ENCODE measurements at regions not wholly inside any gene's neighbourhood (a gene's known extent, or its start where the extent isn't known, plus 50 kb on each side); places are given as distances from the start of the nearest gene placed in this dataset.

DNA sequence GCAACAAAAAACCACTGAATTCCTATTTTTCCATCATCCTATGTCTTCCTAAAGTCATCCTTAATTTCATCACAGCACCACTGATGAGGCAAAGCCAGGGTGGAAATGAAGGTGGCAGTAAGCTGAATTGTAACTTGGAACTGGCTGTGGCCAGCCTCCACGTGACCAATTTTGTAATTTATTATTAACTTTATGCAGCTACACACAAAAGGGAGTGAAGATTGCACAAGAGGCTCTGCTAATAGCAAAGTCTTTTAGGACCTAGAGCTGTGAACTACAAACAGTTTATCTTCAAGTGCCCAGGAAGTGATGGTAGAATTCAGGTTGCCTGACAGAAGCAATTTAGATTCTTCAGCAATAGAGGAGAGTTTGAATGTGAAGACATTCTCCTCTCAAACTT lies 176.4 kb downstream of the CCDC71L start:
- DNase-seq (ENCODE audit: low spot score): peak; percentile 26

DNA sequence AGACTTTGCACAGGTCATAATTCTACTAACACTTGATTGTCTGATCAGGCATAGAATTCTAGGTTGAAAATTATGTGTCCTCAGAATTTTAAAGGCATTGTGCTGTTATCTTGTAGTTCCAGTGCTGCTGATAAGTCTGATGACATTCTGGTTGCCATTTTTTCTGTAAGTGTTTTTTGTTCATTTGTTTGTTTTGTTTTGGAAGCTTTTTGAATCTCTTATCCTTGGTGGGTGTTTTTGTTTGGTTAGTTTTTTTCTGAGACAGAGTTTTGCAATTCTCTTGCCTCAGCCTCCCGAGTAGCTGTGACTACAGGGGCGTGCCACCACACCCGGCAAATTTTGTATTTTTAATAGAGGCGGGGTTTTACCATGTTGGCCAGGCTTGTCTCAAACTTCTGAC lies 178.9 kb downstream of the CCDC71L start:
- DNase-seq (ENCODE audit: low spot score): no peak

DNA sequence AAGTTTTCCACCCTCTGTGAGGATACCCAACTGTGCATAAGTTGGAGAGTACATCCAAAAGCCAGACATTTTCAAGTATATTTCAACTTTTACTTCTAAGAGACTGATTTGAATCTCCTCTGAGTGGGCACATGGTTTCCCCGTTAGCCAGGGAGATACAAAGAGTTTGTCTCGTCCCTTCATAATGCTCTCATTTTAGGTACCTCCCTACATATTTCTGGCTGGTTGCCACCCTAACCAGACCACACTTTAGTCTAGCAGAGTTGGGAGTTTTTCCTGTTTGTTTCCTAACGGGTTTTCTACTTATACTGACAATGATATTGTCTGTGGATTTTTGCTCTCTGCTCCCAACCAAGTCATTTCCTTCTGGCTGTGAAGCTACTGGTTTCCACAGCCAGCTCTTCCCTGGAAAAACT lies 180.3 kb downstream of the CCDC71L start:
- DNase-seq (ENCODE audit: low spot score): no peak

DNA sequence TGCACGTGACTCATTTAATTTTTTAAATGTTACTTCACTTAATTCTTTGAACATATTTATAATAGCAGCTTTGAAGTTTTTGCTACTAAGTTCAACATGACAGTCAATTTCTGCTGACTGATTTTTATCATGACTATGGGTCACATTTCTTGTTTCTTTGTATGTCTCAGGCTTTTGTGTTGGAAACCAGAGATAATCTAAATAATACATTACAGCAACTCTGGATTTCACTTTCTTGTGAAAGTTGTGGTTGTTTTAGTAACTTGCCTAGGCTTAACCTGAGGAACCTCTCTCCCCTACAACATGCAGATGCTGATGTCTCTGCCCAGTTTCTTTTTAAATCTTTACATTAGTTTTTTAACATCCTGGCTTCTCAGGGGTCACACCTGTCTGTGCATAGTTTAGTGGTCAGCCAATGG lies 180.8 kb downstream of the CCDC71L start:
- DNase-seq (ENCODE audit: low spot score): no peak

DNA sequence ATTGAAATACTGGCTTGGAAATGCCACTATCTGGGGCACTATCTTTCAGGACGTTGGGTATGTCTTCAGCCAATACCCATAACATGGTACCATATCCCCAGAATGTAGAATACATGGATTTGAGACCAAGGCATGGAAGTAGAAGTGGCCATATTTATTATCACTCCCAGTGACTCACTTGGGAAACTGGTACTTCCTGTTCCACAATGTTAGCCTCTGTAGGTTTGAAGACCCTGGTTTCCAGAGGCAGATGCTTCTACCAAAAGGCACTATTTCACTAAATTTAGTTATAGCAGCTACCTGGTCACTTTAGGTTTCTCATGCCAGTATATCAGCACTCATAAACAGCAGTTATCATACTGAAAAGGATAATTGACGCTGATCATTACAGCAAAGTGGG lies 184.2 kb downstream of the CCDC71L start:
- DNase-seq (ENCODE audit: low spot score): no peak

DNA sequence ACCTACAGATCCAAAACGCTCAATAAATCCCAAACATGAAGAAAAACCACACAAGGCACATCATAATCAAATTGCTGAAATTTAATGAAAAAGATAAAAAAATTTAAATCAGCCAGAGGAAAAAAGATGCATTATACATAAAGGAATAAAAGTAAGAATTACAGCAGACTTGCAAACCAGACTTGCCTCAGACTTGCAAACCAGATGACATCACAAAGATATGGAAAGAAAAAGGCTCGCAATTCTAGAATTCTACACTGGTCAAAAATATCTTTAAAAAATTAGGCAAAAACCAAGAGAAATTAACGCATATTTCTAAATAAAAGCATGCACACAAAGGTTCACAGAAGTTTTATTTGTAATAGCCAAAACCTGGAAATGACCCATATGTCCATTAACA lies 188.0 kb upstream of the NAMPT start:
- no peak for DNase-seq (ENCODE audit: low spot score)

DNA sequence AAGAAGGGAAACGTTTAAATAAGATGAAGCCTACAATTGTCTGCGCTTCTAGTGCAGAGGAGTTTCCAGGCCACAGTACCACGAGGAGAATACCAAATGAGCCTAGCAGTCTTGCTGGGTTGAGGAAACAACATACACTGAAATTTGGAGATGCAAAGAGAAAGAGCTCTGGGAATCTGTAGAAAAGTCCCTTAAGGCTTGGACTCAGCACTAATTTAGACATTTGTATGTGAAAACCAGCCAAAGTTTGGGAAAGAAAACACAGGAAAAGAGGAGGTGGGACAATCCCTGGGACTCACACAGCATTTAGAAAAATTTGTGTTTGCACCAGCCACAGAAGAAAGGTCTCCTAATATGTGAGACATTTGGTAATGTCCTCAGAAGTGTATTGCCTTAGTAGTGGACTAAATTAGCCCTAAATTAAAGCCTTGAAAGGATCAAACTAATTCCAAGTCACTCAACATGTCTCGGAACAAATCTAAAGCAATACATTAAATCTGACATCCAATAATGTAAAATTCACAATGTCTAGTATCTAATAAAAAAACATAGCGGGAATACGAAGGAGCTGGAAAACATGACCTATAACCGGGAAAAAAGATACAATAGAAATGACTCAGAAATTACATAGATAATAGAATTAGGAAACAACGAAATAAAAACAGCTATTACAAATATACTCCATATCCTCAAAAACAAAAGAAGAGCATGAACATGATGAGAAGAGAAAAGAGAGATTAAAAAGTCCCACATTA lies 187.1 kb upstream of the NAMPT start:
- DNase-seq (ENCODE audit: low spot score): no peak

DNA sequence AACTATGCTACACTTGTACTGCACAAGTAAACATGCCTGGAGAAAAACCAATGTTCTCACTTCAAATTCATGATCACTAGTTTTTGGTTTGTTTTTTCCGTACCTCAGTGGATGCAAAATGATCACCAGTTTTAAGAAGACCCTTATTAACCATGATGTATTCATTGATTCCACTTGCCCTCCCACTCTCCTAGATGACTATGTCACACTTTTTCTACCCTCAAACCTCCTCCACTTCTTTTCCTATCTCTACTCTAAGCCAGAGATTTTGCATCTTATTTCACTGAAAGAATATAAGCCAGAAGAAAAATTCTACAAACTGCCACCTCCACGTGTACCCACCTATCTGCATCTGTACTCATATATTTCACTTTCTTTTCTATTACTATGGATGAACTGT lies 186.2 kb upstream of the NAMPT start:
- DNase-seq (ENCODE audit: low spot score): no peak

DNA sequence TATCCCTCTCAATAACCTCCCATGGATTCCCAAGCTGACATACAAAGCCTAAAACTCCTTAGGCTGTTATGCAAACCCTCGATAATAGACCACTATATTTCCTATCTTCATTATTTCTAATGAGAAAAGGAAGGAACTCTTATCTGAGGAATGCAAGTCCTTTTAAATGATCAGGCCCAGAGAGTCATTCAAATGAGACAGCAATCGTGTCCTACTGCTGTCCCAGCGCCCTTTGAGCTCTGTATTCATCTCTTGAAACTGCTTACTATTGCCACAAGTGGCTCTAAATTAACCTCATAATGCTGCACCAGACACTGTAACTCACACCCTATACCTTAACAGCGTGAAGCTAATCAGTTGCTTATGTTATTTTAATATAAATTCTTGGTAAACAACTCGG lies 182.1 kb upstream of the NAMPT start:
- DNase-seq (ENCODE audit: low spot score): no peak

DNA sequence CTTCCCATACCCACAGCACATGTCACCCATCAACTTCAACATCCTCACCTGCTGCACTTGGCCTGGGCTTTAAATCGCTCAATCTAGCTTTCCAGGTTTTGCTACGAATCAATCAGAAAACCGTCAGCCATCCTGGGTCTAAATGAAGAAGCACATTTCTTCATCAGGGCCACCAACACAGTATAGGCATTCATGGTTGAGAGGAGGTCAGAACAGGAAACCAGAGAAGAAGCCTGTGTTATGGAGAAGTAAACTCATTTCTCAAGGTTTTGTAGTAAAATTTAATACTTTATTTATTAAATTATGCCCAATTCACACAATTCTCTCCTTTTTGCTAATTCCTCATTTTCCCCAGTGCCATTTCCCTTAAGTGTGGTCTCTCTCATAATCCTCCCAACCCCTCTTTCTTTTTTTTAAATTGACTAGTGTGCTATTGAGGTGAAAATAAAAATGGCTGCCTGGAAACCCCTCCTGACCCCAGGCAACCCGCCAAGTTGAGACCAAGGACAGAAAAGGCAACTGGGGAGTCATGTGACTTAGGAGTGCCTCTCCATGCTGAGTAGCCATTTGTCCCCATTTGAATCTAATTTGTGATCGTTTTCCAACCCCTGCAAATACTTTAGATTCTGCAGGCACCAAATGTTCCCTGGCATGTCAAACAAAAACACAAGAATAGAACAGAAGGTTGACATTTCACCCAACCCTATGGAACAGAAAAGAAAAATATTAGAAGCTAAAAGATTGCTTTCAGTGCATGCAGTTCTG lies 181.1 kb upstream of the NAMPT start:
- DNase-seq (ENCODE audit: low spot score): no peak

DNA sequence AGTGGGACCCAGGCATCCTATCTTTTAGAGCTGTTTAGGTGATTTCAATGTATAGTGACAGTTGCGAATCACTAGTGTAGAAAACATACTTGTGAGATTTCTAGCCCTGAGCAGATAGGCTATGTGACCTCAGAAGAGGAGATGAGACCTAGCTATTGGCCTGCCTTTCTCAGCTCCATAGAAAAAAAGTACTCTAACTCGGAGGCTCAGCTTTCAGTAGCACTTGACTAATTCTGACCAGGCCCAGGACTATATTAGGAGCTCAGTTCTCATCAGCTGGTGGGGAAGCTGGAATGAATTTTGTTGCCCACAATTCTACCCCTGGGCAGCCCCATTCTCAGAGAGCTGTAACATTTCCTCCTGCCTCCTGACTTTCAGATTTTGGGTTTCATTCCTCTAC lies 179.9 kb upstream of the NAMPT start:
- no peak for DNase-seq (ENCODE audit: low spot score)

DNA sequence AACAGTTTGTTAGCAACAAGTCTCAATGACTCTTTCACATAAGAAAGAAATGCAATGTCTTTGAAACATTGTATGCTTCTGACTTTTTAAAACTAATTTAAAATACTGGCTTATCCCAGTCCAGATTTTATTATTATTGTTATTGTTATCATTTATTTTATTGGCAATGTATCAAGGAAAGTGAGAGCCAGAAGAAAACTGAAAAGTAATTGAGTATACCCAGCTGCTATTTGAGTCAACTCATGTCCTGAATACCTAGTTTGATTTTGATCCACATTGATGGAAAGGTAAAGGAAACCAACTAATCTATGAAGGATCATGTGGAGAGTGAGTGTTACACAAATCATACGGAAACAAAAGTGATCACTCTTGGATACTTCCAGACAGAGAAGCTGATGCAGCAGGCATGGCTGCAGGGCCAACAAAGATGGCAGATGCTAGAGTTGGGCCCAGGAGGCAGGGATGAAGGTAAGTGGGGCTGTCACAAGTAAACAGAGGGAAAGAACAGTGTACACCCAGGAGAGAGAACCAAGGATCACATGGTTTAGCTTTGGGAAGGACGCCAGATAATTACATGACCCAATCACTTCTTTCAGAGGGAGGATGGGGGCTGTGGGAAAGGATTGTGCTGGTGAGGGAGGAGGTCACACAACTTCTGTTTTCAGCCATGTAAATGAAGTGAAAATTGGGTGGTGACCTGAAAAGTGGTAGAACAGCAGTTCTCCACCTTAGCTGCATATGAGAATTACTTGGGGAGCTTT lies 179.2 kb upstream of the NAMPT start:
- no peak for DNase-seq (ENCODE audit: low spot score)

DNA sequence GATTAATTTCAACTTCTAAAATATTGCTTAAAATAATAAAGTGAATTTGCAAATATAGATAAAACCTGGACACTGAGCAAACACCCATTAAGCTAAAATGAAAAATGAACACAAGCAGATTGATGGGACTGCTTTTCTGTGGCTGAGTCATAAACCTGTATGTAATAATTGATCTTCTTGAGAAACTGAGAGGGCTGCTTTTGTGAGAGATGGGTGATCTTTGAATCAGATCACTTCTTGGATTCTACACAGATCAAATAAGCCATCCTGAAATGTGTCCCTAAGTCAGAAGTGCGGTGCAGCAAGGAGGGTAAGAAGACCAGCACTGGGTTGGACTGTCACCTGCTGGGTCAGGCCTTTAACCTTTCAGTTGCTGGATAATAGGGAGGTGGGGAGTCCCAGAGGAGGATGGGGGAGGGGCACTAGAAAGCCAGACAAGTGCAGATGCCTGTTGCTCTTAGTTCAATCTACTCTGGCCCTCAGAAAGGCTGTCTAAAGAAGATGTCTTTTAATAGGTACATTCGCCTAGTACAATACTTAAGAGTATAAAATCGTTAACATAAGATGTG lies 178.2 kb upstream of the NAMPT start:
- no peak for DNase-seq (ENCODE audit: low spot score)

DNA sequence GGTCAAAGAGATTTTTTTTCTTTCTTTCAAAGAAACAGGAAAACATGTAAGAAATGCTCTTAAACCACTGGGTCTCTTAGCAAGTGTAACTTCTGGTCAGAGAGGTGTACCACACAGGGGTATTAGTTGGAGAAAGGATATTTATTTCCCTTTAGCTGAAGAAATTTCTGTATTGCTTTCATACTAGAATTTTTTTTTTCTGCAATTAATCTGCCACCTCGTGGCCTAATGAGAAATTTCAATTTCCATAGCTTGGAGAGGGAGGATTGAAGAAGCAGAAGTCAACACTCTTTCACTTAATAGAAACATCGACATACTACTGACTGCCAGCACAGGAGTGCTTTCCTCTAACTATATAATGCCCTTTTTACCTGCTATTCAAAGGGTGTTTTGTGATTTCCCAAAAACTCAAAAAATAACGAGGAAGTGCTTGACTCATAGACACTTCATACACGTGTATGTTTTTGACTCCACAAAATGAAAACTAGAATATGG lies 177.6 kb upstream of the NAMPT start:
- DNase-seq (ENCODE audit: low spot score): peak; percentile 53

DNA sequence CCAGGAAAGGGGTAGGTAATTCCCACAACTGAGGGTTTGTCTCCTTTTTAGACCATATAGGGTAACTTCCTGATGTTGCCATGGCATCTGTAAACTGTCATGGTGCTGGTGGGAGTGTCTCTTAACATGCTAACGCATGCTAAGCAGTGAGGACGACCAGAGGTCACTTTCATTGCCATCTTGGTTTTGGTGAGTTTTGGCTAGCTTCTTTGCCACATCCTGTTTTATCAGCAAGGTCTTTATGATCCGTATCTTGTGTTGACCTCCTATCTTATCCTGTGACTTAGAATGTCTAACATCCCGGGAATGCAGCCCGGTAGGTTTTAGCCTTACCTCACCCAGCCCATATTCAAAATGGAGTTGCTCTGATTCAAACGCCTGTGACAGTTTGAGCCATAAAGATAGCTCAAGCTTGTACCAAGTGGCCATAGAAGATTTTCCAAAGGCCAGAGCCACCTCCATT lies 176.0 kb upstream of the NAMPT start:
- DNase-seq (ENCODE audit: low spot score): no peak

DNA sequence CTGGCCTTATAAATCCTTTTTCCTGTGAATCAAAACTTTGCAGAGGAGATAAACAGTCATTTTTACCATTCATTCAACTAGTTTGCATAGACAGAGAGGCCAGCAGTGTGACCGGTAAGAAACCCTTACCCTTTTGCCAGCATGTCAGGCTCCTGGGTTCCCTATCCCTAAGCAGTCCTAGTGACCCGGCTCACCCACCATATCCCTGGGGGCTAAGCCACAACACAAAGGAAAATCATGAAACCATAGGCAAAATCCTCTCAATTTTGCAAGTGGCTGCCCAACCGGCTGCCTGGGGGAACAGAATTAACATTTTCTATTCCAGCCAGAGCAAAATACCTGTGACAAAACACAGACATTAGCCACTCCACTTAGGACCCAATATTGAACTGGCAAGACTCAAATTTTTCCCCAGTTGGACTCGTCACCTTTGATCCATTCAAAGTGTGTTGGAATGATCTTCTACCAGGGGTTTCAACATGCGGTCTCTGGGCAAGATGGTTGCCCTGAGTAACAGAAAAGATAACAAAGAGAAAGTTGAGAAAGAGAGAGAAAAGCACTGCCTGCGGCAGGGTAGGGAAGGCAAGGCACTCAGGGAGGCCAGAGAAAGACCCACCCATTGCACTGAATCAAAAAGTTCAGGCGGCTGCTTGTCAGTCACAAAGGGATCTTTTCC lies 174.8 kb upstream of the NAMPT start:
- no peak for DNase-seq (ENCODE audit: low spot score)

DNA sequence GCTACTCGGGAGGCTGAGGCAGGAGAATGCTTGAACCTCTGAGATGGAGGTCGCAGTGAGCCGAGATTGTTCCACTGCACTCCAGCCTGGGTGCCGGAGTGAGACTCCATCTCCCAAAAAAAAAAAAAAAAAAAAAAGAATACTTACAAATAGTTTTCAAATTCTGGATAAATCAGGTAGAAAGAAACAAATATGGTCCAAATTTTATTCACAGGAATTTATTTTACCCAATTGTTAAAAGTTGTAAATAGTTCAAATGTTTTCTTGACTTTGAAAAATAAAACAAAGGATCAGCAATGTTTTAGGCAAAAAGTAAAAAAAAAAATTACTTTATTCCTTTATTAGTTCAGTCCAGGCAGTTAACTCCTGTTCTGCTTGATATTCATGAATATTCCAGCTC lies 172.9 kb upstream of the NAMPT start:
- no peak for DNase-seq (ENCODE audit: low spot score)

DNA sequence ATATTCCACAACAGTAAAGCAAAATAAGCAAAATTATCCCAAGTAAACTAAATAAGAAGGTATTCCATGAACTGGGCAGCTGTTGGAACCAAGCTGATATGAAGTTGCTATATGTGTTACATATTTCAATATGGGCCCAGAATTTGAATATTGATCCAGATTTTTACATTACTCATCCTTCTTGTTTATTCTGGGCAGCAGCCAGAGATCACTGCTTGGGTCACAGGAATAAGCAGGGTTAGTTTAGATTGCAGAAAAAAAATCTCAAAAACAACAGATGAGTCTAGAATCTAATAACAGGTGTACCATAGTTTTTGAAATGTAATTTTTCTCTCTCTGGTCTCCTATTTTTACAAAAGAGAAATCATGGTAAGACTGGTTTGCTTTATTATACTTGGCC lies 171.5 kb upstream of the NAMPT start:
- no peak for DNase-seq (ENCODE audit: low spot score)

DNA sequence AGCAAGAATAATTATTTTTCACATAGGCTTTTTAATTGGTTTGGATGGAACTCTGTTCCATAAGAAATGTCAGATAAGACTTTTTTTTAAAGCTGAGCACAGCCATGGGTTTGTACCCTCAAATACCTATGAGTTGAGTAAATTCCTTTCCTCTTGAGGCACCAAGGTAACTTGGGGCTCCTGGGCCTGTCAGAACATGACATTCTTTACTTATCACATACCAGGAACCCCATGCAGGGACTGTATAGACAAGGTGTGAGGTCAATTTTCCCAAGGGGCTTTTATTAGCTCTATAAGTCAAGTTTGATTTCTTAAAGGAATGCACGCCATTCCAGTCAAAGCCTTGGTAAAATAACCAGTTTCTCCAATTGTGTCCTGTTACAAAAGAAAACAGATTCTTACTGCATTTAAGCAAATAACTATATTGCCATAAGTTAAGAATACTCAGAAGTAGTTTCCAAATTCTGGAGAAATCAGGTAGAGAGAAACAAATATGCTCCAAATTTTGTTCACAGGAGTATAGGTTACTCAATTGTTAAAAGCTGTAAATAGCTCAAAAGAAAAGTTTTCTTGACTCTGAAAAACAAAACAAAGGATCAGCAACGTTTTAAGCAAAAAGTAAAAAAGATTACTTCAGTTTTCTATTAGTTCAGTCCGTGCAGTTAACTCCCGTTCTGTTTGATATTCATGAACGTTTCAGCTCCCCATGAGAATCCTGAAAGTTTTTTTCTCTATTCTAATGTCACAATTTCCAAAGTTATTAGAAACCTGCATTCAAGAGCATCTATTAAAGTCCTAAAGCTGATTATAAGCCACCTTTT lies 167.5 kb upstream of the NAMPT start:
- DNase-seq (ENCODE audit: low spot score): no peak

DNA sequence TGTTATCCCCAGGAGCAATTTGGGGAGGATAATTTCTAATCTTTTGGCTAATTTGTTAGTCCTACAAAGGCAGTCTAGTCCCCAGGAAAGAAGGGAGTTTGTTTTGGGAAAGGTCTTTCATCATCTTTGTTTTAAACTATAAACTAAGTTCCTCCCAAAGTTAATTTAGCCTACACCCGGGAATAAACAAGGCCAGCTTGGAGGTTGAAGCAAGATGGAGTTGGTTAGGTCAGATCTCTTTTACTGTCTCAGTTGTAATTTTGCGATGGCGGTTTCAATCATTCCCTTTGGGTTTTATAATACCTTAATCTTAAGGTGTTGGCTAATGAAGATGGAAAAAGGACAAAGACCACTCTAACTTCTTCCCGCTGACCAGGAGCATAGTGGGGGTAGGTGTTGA lies 166.4 kb upstream of the NAMPT start:
- DNase-seq (ENCODE audit: low spot score): no peak

DNA sequence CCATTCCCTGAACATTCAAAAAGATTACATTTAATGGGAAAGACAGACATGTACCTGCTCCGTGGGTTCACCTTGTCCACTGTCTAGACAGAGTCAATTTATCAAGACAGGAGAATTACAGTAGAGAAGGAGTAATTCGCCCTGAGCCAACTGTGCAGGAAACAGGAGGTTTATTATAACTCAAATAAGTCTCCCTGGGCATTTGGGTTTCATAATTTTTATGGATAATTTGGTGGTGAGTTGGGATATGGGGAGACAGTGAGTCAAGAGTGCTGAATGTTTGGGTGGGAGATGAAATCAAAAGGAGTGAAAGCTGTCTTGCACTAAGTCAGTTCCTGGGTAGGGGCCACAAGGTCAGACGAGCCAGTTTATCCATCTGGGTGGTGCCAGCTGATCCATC lies 165.9 kb upstream of the NAMPT start:
- no peak for DNase-seq (ENCODE audit: low spot score)

Data from AG08395 (cell line).